ENCODE measurements at regions not wholly inside any gene's neighbourhood (a gene's known extent, or its start where the extent isn't known, plus 50 kb on each side); places are given as distances from the start of the nearest gene placed in this dataset.

DNA sequence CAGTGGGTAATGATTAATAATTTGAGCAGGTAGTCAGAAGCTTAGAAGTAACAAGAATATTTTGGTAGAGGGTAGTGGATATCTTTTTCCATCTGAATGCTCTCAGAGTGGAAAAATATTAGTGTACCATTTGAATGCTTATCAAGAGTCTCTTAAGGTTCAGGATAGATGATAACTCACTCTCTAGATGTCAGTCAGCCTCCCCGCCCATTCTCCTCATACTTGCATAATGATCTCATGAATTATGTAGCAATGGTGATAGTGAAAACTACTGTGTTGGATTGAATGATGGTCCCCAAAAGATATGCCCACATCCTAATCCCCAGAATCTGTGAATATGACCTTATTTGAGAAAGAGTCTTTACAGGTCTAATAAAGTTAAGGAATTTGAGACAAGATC lies 132.7 kb upstream of the KLF12 start:
- H3K36me3 Mint-ChIP-seq, result peaks cover 19% of the 10 kb centered on the region
- DNase-seq (ENCODE audit: low spot score) (no peak), ATAC-seq (no peak)
- no peaks in the 10 kb centered on the region for H3K27me3 Mint-ChIP-seq (ENCODE audit: low read depth)
- H3K27ac Mint-ChIP-seq, result no peak overlapping the region
- peaks cover 61% of the 10 kb centered on the region for H3K9me3 Mint-ChIP-seq
- POLR2A ChIA-PET, result no interaction called here
- CTCF ChIA-PET, result no interaction called here
- no peaks in the 10 kb centered on the region for H3K4me1 Mint-ChIP-seq
- H3K4me3 Mint-ChIP-seq, result no peak overlapping the region
- TF ChIP-seq JUN (CRISPR knock-in tag; IDR thresholded peaks at IDR 0.05) (no peak), ZNF317 (CRISPR knock-in tag; IDR thresholded peaks at IDR 0.05; ENCODE audit: borderline replicate concordance, low read depth) (no peak), ELF4 (CRISPR knock-in tag; IDR thresholded peaks at IDR 0.05; ENCODE audit: low read depth) (no peak)

DNA sequence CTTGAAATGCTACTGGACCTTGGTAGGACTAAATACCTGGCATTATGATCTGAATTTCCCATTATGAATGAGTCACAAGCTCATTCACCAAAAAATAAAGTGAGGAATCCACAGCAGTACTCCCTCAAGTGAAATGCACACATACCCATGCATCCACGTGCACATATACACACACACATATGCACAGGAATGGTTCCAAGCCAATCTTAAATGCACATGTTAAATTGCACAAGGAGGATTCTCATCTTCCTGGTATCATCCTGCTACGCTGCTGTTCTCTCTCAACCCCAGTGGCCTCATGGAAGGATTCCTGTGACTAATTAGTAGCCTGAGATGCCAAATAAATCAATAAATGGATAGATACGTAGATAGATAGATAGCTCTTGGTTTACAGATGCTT lies 132.1 kb upstream of the KLF12 start:
- no peaks in the 10 kb centered on the region for H3K4me1 Mint-ChIP-seq
- H3K36me3 Mint-ChIP-seq, result peaks cover 15% of the 10 kb centered on the region
- ChIA-PET CTCF (no interaction called here), POLR2A (no interaction called here)
- TF ChIP-seq, protein P1, sequence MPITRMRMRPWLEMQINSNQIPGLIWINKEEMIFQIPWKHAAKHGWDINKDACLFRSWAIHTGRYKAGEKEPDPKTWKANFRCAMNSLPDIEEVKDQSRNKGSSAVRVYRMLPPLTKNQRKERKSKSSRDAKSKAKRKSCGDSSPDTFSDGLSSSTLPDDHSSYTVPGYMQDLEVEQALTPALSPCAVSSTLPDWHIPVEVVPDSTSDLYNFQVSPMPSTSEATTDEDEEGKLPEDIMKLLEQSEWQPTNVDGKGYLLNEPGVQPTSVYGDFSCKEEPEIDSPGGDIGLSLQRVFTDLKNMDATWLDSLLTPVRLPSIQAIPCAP (CRISPR knock-in tag; IDR thresholded peaks at IDR 0.05), result no peak
- TF ChIP-seq, protein P2, sequence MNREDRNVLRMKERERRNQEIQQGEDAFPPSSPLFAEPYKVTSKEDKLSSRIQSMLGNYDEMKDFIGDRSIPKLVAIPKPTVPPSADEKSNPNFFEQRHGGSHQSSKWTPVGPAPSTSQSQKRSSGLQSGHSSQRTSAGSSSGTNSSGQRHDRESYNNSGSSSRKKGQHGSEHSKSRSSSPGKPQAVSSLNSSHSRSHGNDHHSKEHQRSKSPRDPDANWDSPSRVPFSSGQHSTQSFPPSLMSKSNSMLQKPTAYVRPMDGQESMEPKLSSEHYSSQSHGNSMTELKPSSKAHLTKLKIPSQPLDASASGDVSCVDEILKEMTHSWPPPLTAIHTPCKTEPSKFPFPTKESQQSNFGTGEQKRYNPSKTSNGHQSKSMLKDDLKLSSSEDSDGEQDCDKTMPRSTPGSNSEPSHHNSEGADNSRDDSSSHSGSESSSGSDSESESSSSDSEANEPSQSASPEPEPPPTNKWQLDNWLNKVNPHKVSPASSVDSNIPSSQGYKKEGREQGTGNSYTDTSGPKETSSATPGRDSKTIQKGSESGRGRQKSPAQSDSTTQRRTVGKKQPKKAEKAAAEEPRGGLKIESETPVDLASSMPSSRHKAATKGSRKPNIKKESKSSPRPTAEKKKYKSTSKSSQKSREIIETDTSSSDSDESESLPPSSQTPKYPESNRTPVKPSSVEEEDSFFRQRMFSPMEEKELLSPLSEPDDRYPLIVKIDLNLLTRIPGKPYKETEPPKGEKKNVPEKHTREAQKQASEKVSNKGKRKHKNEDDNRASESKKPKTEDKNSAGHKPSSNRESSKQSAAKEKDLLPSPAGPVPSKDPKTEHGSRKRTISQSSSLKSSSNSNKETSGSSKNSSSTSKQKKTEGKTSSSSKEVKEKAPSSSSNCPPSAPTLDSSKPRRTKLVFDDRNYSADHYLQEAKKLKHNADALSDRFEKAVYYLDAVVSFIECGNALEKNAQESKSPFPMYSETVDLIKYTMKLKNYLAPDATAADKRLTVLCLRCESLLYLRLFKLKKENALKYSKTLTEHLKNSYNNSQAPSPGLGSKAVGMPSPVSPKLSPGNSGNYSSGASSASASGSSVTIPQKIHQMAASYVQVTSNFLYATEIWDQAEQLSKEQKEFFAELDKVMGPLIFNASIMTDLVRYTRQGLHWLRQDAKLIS (CRISPR knock-in tag; IDR thresholded peaks at IDR 0.05; ENCODE audit: borderline replicate concordance), result no peak
- TF ChIP-seq SP1 (CRISPR knock-in tag; conservative IDR thresholded peaks at IDR 0.05) (no peak), GRHL2 (CRISPR knock-in tag; IDR thresholded peaks at IDR 0.05; ENCODE audit: insufficient replicate concordance, severe bottlenecking) (no peak), CREB1 (CRISPR knock-in tag; IDR thresholded peaks at IDR 0.05) (no peak), HMGA2 (CRISPR knock-in tag; IDR thresholded peaks at IDR 0.05) (no peak), NR1H2 (CRISPR knock-in tag; IDR thresholded peaks at IDR 0.05) (no peak), NR3C1 (CRISPR knock-in tag; conservative IDR thresholded peaks at IDR 0.05; ENCODE audit: low read depth) (no peak), JUN (CRISPR knock-in tag; IDR thresholded peaks at IDR 0.05) (no peak), ELF4 (CRISPR knock-in tag; IDR thresholded peaks at IDR 0.05; ENCODE audit: low read depth) (no peak), ZNF263 (CRISPR knock-in tag; IDR thresholded peaks at IDR 0.05; ENCODE audit: low read depth) (no peak)
- TF ChIP-seq, protein P3, sequence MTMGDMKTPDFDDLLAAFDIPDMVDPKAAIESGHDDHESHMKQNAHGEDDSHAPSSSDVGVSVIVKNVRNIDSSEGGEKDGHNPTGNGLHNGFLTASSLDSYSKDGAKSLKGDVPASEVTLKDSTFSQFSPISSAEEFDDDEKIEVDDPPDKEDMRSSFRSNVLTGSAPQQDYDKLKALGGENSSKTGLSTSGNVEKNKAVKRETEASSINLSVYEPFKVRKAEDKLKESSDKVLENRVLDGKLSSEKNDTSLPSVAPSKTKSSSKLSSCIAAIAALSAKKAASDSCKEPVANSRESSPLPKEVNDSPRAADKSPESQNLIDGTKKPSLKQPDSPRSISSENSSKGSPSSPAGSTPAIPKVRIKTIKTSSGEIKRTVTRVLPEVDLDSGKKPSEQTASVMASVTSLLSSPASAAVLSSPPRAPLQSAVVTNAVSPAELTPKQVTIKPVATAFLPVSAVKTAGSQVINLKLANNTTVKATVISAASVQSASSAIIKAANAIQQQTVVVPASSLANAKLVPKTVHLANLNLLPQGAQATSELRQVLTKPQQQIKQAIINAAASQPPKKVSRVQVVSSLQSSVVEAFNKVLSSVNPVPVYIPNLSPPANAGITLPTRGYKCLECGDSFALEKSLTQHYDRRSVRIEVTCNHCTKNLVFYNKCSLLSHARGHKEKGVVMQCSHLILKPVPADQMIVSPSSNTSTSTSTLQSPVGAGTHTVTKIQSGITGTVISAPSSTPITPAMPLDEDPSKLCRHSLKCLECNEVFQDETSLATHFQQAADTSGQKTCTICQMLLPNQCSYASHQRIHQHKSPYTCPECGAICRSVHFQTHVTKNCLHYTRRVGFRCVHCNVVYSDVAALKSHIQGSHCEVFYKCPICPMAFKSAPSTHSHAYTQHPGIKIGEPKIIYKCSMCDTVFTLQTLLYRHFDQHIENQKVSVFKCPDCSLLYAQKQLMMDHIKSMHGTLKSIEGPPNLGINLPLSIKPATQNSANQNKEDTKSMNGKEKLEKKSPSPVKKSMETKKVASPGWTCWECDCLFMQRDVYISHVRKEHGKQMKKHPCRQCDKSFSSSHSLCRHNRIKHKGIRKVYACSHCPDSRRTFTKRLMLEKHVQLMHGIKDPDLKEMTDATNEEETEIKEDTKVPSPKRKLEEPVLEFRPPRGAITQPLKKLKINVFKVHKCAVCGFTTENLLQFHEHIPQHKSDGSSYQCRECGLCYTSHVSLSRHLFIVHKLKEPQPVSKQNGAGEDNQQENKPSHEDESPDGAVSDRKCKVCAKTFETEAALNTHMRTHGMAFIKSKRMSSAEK (CRISPR knock-in tag; IDR thresholded peaks at IDR 0.05; ENCODE audit: borderline replicate concordance), result no peak
- TF ChIP-seq, protein P4, sequence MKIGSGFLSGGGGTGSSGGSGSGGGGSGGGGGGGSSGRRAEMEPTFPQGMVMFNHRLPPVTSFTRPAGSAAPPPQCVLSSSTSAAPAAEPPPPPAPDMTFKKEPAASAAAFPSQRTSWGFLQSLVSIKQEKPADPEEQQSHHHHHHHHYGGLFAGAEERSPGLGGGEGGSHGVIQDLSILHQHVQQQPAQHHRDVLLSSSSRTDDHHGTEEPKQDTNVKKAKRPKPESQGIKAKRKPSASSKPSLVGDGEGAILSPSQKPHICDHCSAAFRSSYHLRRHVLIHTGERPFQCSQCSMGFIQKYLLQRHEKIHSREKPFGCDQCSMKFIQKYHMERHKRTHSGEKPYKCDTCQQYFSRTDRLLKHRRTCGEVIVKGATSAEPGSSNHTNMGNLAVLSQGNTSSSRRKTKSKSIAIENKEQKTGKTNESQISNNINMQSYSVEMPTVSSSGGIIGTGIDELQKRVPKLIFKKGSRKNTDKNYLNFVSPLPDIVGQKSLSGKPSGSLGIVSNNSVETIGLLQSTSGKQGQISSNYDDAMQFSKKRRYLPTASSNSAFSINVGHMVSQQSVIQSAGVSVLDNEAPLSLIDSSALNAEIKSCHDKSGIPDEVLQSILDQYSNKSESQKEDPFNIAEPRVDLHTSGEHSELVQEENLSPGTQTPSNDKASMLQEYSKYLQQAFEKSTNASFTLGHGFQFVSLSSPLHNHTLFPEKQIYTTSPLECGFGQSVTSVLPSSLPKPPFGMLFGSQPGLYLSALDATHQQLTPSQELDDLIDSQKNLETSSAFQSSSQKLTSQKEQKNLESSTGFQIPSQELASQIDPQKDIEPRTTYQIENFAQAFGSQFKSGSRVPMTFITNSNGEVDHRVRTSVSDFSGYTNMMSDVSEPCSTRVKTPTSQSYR (CRISPR knock-in tag; IDR thresholded peaks at IDR 0.05), result no peak
- DNase-seq (ENCODE audit: low spot score) (no peak), ATAC-seq (no peak)
- H3K9me3 Mint-ChIP-seq, result peaks cover 57% of the 10 kb centered on the region
- H3K27ac Mint-ChIP-seq, result no peak overlapping the region
- H3K27me3 Mint-ChIP-seq (ENCODE audit: low read depth), result no peaks in the 10 kb centered on the region
- H3K4me3 Mint-ChIP-seq, result no peak overlapping the region

Data from WTC11 (cell line).